Spleen (tissue), 7 donors: ENCODE measurements at regions not wholly inside any gene's neighbourhood (a gene's known extent, or its start where the extent isn't known, plus 50 kb on each side); places are given as distances from the start of the nearest gene placed in this dataset.

Source experiments
- CTCF ChIP-seq, 11 experiments: fragments of 200-600 bp in 7 of 11; fragments of 450-650 bp in 4 of 11; sonication (generic) in 4 of 11; IDR thresholded peaks in 8 of 11; conservative IDR thresholded peaks in 3 of 11; 1 replicate in 7 of 11; 2 replicates in 4 of 11; pipeline versions ENCODE4 v1.4.0 to v1.8.0; 2016 to 2021; ENCODE audit warnings: antibody characterized with exemption in 11 of 11, inconsistent platforms in 4 of 11, mild to moderate bottlenecking in 1 of 11
- POLR2A ChIP-seq, 3 donors: fragments of 450-650 bp; IDR thresholded peaks; one replicate each; pipeline ENCODE4 v1.5.1; 2017; ENCODE audit warnings: antibody characterized with exemption in 3 of 3, mild to moderate bottlenecking in 1 of 3
- POLR2AphosphoS5 ChIP-seq, 3 donors: sonication (generic); formaldehyde crosslinking; IDR thresholded peaks; one replicate each; pipeline ENCODE4 v1.5.1; 2017; ENCODE audit warnings: antibody characterized with exemption in 3 of 3
- donor health status: DM: no; HTN: no; CAD: no; lungs with moderate emphysema.
- donor health status: DM: no; HTN: no; CAD: no.
- donor health status: DM: no; HTN: no; CAD: no.

DNA sequence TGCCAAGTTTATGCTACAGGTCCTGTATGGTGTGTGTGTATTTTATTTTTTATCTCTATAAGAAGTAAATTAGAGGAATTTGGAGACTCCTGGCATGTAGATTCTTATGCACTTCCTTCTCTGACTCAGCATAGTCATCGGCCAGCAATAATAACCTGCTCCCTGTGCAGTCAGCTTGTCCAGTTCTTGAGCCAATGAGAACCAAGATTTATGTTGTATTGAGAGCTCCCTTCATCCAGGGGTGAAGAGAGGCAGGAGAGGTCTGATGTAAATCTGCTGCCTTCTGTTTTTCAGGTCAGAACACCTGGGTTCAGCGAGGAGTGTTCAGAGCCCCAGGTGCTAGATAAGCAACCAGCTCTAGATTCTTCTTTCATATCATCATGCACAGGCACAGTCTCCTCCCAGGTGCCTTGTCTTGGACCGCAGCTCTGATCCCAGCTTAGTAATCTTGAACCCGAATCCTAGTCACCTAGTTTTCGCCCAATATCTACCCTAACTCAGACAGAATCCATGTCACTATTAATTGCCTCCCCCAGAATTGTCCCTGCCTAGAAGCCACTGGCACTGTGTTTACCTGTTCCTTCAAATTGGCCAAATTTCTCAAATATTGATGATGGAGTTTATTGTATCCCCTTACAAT lies 328.2 kb upstream of the NCAM1 start:
- TF ChIP-seq CTCF (IDR thresholded peaks at IDR 0.05 in 8 of 11, conservative IDR thresholded peaks at IDR 0.05 in 3 of 11) = no peak
- no peak for TF ChIP-seq POLR2AphosphoS5 (IDR thresholded peaks at IDR 0.05)
- TF ChIP-seq POLR2A (IDR thresholded peaks at IDR 0.05) = no peak
